HFFc6 (cell line): ENCODE measurements at regions not wholly inside any gene's neighbourhood (a gene's known extent, or its start where the extent isn't known, plus 50 kb on each side); places are given as distances from the start of the nearest gene placed in this dataset.
"Not testable (repeated sequence)": the region's sequence is repeated elsewhere in the genome, so short reads cannot be mapped to it uniquely, and the experiment has no call there.

ENCODE experiments used
- DNase-seq: peaks from one replicate; pipeline ENCODE4 v3.0.0-alpha.2; 2018
- H3K27ac Mint-ChIP-seq: 2 replicates; pipeline ENCODE4 v1.8.0; 2020; ENCODE audit warnings: mild to moderate bottlenecking, mixed read lengths
- H3K27me3 Mint-ChIP-seq: 2 replicates; pipeline ENCODE4 v1.8.0; 2021; ENCODE audit warnings: mild to moderate bottlenecking, moderate library complexity, mixed read lengths; ENCODE audit not compliant: insufficient read depth
- H3K36me3 Mint-ChIP-seq: 2 replicates; pipeline ENCODE4 v1.8.0; 2021; ENCODE audit warnings: low read depth, mixed read lengths
- H3K4me1 Mint-ChIP-seq: 2 replicates; pipeline ENCODE4 v1.8.0; 2020; ENCODE audit warnings: low read depth, mixed read lengths
- H3K4me3 Mint-ChIP-seq: 2 replicates; pipeline ENCODE4 v1.8.0; 2020; ENCODE audit warnings: mild to moderate bottlenecking, moderate library complexity, mixed read lengths
- H3K9me3 Mint-ChIP-seq: 2 replicates; pipeline ENCODE4 v1.8.0; 2020; ENCODE audit warnings: mild to moderate bottlenecking, mixed read lengths
- CTCF ChIP-seq: fragments of 200-600 bp; sonication (generic); IDR thresholded peaks from 2 replicates; pipeline ENCODE4 v1.5.0; 2021; ENCODE audit warnings: antibody characterized with exemption, mild to moderate bottlenecking

- H3K36me3 Mint-ChIP-seq = no peaks in the 10 kb centered on the region
- no peak overlapping the region for H3K4me3 Mint-ChIP-seq
- no peak for TF ChIP-seq CTCF
- H3K9me3 Mint-ChIP-seq = peaks cover 26% of the 10 kb centered on the region
- DNase-seq = no peak
- no peak overlapping the region for H3K27ac Mint-ChIP-seq
- no peaks in the 10 kb centered on the region for H3K27me3 Mint-ChIP-seq
- no peaks in the 10 kb centered on the region for H3K4me1 Mint-ChIP-seq
These were observed 340.7 kb downstream of the ADGRL2 start for GRCh38 chr1:82141390-82141789.

GRCh38 chr1:82139751-82140468 is 339.2 kb downstream of the ADGRL2 start:
- no peak overlapping the region for H3K27ac Mint-ChIP-seq
- no peak overlapping the region for H3K4me3 Mint-ChIP-seq
- TF ChIP-seq CTCF = no peak
- no peaks in the 10 kb centered on the region for H3K36me3 Mint-ChIP-seq
- H3K9me3 Mint-ChIP-seq = peaks cover 19% of the 10 kb centered on the region
- DNase-seq = no peak
- no peaks in the 10 kb centered on the region for H3K4me1 Mint-ChIP-seq
- no peaks in the 10 kb centered on the region for H3K27me3 Mint-ChIP-seq

- H3K27ac Mint-ChIP-seq, H3K27me3 Mint-ChIP-seq, H3K4me3 Mint-ChIP-seq, H3K4me1 Mint-ChIP-seq, DNase-seq, H3K36me3 Mint-ChIP-seq: not testable (repeated sequence)
- H3K9me3 Mint-ChIP-seq = peaks cover 13% of the 10 kb centered on the region; the same call in 1 of the 2 replicates
These were observed 335.6 kb downstream of the ADGRL2 start for GRCh38 chr1:82136351-82136750.

- TF ChIP-seq CTCF = no peak
- peaks cover 8% of the 10 kb centered on the region; the same call in 1 of the 2 replicates for H3K9me3 Mint-ChIP-seq
- H3K27me3 Mint-ChIP-seq = no peaks in the 10 kb centered on the region
- no peak overlapping the region for H3K27ac Mint-ChIP-seq
- DNase-seq = no peak
- H3K4me3 Mint-ChIP-seq = no peak overlapping the region
- no peaks in the 10 kb centered on the region for H3K4me1 Mint-ChIP-seq
- H3K36me3 Mint-ChIP-seq = no peaks in the 10 kb centered on the region
These were observed 325.1 kb downstream of the ADGRL2 start for GRCh38 chr1:82125866-82126265.

DNA sequence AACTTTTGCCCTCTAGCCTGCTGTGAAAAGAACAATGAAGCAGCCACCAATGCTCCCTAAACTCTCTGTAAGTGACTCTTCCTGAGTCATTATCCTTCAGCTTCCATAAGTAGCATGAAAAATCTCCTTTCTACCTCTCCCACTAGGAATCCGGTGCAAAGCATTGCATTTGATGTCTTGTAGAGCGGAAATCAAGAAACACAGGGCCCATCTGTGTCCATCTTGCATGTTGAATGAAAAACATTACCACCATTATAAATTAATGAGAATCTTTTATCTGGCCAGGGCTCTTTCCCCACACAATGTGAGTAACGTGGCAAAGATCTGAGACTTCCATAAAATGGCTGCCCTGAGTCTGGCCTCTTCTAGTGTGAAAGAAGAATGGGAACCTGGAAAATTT is 324.4 kb downstream of the ADGRL2 start:
- Mint-ChIP-seq H3K4me1 (no peaks in the 10 kb centered on the region), H3K4me3 (no peak overlapping the region), H3K27ac (no peak overlapping the region), H3K27me3 (no peaks in the 10 kb centered on the region), H3K36me3 (no peaks in the 10 kb centered on the region), H3K9me3 (peaks cover 5% of the 10 kb centered on the region; the same call in 1 of the 2 replicates)
- TF ChIP-seq CTCF = no peak
- no peak for DNase-seq

DNA sequence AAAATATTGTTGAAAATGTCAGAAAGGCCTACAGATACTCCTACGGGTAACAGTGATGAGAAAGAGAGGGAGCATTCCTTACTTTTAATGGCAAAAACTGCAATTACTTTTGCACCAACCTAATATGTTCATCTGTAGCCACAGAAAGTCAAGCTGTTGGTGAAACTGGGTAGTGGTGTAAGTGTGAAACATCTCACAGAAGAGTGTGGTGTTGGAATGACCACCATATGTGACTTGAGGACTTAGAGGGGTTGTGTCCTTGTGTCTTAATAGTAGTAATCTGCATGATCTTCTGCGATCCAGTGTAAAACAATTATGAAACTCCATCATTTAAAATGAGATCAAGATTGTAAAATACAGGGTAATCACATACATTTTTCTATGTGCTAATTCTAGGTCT is 320.7 kb downstream of the ADGRL2 start:
- H3K4me3 Mint-ChIP-seq = no peak overlapping the region
- peaks cover 5% of the 10 kb centered on the region; the same call in 1 of the 2 replicates for H3K9me3 Mint-ChIP-seq
- no peak for DNase-seq
- TF ChIP-seq CTCF = no peak
- H3K27ac Mint-ChIP-seq = no peak overlapping the region
- H3K4me1 Mint-ChIP-seq = no peaks in the 10 kb centered on the region
- no peaks in the 10 kb centered on the region for H3K36me3 Mint-ChIP-seq
- H3K27me3 Mint-ChIP-seq = no peaks in the 10 kb centered on the region
